Fibroblast of gingiva (primary cell): ENCODE measurements at regions not wholly inside any gene's neighbourhood (a gene's known extent, or its start where the extent isn't known, plus 50 kb on each side); places are given as distances from the start of the nearest gene placed in this dataset.
"Not testable (repeated sequence)": the region's sequence is repeated elsewhere in the genome, so short reads cannot be mapped to it uniquely, and the experiment has no call there.

ENCODE experiments used
- DNase-seq: peaks from one replicate; pipeline ENCODE4 v3.0.0-alpha.2; 2011; ENCODE audit warnings: low read depth

- no peak for DNase-seq
Measured at GRCh38 chr18:70600225-70600925, 311.5 kb downstream of the SOCS6 start.

GRCh38 chr18:70598406-70598805 is 309.6 kb downstream of the SOCS6 start:
- DNase-seq, result no peak

GRCh38 chr18:70582981-70583380 is 294.1 kb downstream of the SOCS6 start:
- DNase-seq, result no peak

GRCh38 chr18:70578480-70578879 is 289.6 kb downstream of the SOCS6 start:
- no peak for DNase-seq

- no peak for DNase-seq
Measured at GRCh38 chr18:70577023-70577420, 288.2 kb downstream of the SOCS6 start.

GRCh38 chr18:70576276-70577022 is 287.6 kb downstream of the SOCS6 start:
- DNase-seq, result no peak

GRCh38 chr18:70574951-70575350 is 286.1 kb downstream of the SOCS6 start:
- DNase-seq, result not testable (repeated sequence)

GRCh38 chr18:70569647-70570046 is 280.8 kb downstream of the SOCS6 start:
- DNase-seq, result not testable (repeated sequence)

GRCh38 chr18:70559446-70559845 is 270.6 kb downstream of the SOCS6 start:
- no peak for DNase-seq

- no peak for DNase-seq
Measured at GRCh38 chr18:70558371-70558770, 269.5 kb downstream of the SOCS6 start.

- DNase-seq, result no peak
Measured at GRCh38 chr18:70554854-70555445, 266.1 kb downstream of the SOCS6 start.

- no peak for DNase-seq
Measured at GRCh38 chr18:70553936-70554260, 265.1 kb downstream of the SOCS6 start.

GRCh38 chr18:70553245-70553935 is 264.5 kb downstream of the SOCS6 start:
- DNase-seq, result no peak

- DNase-seq, result no peak
Measured at GRCh38 chr18:70536370-70537062, 247.7 kb downstream of the SOCS6 start.

GRCh38 chr18:70535041-70535440 is 246.2 kb downstream of the SOCS6 start:
- DNase-seq, result no peak

GRCh38 chr18:70525322-70525721 is 236.5 kb downstream of the SOCS6 start:
- DNase-seq, result not testable (repeated sequence)

GRCh38 chr18:70523792-70524182 is 234.9 kb downstream of the SOCS6 start:
- no peak for DNase-seq

- no peak for DNase-seq
Measured at GRCh38 chr18:70523035-70523791, 234.4 kb downstream of the SOCS6 start.

- no peak for DNase-seq
Measured at GRCh38 chr18:70522183-70522680, 233.4 kb downstream of the SOCS6 start.

GRCh38 chr18:70520867-70521266 is 232.0 kb downstream of the SOCS6 start:
- no peak for DNase-seq

- DNase-seq, result no peak
Measured at GRCh38 chr18:70513502-70514171, 224.8 kb downstream of the SOCS6 start.
